ELR (cell line): ENCODE measurements at regions not wholly inside any gene's neighbourhood (a gene's known extent, or its start where the extent isn't known, plus 50 kb on each side); places are given as distances from the start of the nearest gene placed in this dataset.

Experiments used
- DNase-seq: peaks from one replicate; pipeline ENCODE4 v3.0.0-alpha.2; 2015; ENCODE audit warnings: low read depth

DNA sequence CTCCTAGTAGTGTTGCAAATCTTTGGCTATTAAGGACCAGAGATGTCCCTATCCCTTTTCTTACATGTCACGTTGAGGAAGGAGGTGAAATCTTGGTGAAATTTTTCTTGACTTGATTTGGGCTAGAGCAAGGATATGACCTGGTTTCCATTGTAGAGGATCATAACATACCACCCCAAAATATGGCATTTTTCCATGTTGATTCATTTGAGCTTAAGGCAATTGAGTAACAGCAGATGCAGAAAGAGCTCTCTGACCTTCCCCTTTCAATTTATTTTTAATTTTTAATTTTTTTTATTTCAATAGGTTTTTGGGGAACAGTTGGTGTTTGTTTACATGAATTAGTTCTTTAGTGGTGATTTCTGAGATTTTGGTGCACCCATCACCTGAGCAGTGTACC lies 61.2 kb upstream of the MAP1B start:
- DNase-seq, result no peak

DNA sequence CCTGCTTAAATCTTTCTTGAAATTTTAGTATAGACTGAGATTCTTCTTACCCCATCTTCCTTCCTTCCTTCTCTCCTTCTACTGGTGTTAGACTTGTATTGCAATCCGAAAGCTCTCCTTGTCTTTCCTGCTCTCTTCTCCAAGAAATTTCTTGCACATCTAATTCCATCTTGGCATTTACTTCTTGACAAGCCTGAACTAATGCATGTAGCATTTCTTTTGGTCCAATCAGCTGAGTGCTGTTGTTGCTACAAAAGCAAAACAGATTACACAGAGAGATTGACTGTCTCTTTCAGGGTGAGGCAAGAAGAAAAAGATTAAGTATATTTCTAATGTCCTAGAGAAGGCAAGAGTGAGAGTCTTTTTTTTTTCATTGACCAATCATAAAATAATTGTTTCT lies 51.6 kb upstream of the MAP1B start:
- no peak for DNase-seq
